A673 (cell line): ENCODE measurements at regions not wholly inside any gene's neighbourhood (a gene's known extent, or its start where the extent isn't known, plus 50 kb on each side); places are given as distances from the start of the nearest gene placed in this dataset.

ENCODE experiments used
- EZH2 ChIP-seq: fragments of 200-600 bp; sonication (generic); IDR thresholded peaks from 2 replicates; pipeline ENCODE4 v1.6.1; 2017; ENCODE audit warnings: borderline replicate concordance, low read depth, mild to moderate bottlenecking, mixed read lengths, antibody characterized with exemption, low read length; ENCODE audit not compliant: poor library complexity, severe bottlenecking
- TF ChIP-seq, protein P1 (sequence below): fragments of 300-800, 200-600 bp; sonication (generic); conservative IDR thresholded peaks from 2 replicates; pipeline ENCODE4 v1.5.1; 2017; ENCODE audit warnings: low read depth, mild to moderate bottlenecking, antibody characterized with exemption, low read length, moderate library complexity, mixed read lengths

DNA sequence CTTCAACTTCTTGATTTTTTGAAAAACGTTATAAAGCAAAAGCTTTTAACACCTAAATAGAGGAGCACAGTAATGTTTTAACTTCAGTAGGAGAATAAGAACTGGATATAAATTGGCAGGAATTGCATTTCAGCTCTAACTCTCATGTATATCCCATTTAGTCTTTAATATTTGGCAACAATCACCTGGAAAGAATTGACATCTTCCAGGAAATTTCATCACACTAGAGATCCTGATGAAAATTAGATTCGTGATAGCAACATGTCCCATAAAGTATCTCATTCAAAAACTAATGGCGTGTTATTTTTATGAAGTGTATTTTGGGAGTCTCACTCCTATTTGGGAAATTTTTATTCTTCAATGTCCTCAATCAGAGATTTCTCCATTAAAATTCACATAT lies 131.1 kb upstream of the DNAJC10 start:
- TF ChIP-seq, protein P1, sequence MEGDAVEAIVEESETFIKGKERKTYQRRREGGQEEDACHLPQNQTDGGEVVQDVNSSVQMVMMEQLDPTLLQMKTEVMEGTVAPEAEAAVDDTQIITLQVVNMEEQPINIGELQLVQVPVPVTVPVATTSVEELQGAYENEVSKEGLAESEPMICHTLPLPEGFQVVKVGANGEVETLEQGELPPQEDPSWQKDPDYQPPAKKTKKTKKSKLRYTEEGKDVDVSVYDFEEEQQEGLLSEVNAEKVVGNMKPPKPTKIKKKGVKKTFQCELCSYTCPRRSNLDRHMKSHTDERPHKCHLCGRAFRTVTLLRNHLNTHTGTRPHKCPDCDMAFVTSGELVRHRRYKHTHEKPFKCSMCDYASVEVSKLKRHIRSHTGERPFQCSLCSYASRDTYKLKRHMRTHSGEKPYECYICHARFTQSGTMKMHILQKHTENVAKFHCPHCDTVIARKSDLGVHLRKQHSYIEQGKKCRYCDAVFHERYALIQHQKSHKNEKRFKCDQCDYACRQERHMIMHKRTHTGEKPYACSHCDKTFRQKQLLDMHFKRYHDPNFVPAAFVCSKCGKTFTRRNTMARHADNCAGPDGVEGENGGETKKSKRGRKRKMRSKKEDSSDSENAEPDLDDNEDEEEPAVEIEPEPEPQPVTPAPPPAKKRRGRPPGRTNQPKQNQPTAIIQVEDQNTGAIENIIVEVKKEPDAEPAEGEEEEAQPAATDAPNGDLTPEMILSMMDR = no peak
- no peak for TF ChIP-seq EZH2
